ENCODE measurements at regions not wholly inside any gene's neighbourhood (a gene's known extent, or its start where the extent isn't known, plus 50 kb on each side); places are given as distances from the start of the nearest gene placed in this dataset.

DNA sequence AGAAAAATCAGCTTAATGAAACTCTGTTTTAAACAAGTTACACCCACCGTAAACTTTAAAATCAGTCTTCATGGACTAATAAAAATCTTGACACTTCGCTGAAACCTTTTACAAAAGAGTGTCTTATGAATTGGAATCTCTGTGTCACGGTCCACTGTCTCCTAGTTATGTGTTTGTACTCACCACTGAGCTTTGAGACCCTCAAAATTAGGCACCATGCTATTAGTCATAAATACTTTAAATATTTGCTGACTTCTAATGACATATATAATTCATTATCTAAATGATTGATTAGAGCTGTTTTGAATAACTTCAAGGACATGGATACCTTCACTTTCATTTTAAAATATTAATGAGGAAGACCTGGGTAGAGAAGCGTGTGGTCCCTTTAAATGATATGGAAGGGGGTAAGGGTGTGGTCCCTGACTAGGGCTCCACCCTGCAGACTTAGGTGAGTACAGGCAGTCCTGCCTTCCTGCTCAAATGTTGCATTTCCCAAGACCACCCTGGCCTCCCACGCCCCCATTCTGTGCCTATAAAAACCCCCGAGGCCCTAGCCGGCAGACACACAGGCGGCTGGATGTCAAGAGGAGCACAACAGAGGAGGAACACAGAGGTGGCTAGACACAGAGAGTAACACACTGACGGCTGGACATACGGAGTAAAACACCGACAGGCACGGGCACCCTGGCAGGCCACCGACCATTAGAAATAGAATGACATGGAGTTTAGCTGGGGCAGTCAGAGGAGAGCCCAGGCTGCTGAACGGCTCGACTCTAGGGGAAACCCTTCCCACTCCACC lies 179.0 kb upstream of the CDH9 start:
- no peak overlapping the region for H3K27ac ChIP-seq
- H3K9me3 ChIP-seq: peaks cover 0 to 4% of the 10 kb centered on the region in 2 donors
- DNase-seq (ENCODE audit: low spot score in 2 of 2): no peak
- no peak for TF ChIP-seq POLR2AphosphoS5 (IDR thresholded peaks at IDR 0.05)
- TF ChIP-seq POLR2A (IDR thresholded peaks at IDR 0.05): no peak
- TF ChIP-seq, protein P1, sequence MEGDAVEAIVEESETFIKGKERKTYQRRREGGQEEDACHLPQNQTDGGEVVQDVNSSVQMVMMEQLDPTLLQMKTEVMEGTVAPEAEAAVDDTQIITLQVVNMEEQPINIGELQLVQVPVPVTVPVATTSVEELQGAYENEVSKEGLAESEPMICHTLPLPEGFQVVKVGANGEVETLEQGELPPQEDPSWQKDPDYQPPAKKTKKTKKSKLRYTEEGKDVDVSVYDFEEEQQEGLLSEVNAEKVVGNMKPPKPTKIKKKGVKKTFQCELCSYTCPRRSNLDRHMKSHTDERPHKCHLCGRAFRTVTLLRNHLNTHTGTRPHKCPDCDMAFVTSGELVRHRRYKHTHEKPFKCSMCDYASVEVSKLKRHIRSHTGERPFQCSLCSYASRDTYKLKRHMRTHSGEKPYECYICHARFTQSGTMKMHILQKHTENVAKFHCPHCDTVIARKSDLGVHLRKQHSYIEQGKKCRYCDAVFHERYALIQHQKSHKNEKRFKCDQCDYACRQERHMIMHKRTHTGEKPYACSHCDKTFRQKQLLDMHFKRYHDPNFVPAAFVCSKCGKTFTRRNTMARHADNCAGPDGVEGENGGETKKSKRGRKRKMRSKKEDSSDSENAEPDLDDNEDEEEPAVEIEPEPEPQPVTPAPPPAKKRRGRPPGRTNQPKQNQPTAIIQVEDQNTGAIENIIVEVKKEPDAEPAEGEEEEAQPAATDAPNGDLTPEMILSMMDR (IDR thresholded peaks at IDR 0.05): no peak
- H3K36me3 ChIP-seq: no peaks in the 10 kb centered on the region
- no peaks in the 10 kb centered on the region for H3K4me1 ChIP-seq
- no peak overlapping the region for H3K4me3 ChIP-seq
- intact Hi-C loops (cut with DNase I; ENCODE audit: low total_unique reads): no loop called here
- no peaks in the 10 kb centered on the region for H3K27me3 ChIP-seq

DNA sequence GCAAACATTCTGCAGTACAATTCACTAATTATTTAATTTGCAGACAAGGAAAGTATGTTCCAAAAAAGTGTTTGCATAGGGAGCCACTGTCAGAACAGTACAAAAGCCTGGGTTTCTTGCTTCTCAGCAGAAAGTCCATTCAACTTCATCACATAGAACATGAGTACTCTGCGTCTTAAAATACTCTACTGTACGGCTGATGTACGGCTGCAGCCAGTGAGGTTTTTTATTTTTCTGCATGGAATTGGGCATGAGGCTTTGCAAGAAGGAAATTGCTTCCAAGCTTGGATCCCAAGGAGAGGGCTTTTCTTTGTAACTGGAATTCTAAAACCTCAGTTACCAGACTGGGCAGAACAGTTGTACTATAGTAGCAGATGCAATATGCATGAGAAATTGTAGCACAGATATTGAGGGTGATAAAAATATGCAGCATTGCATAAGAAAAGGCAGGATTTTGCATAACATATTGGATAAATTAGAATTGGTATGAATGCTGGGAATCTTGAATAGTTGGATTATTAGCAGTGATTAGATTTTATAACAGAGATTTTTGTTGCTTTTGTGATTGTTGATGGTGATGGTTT lies 178.1 kb upstream of the CDH9 start:
- Histone ChIP-seq H3K27ac (no peak overlapping the region), H3K36me3 (no peaks in the 10 kb centered on the region), H3K4me1 (no peaks in the 10 kb centered on the region), H3K9me3 (peaks cover 0 to 4% of the 10 kb centered on the region in 2 donors), H3K27me3 (no peaks in the 10 kb centered on the region), H3K4me3 (no peak overlapping the region)
- DNase-seq (ENCODE audit: low spot score in 2 of 2): no peak
- intact Hi-C loops (cut with DNase I; ENCODE audit: low total_unique reads): no loop called here
- TF ChIP-seq POLR2AphosphoS5 (IDR thresholded peaks at IDR 0.05) (no peak), POLR2A (IDR thresholded peaks at IDR 0.05) (no peak)
- TF ChIP-seq, protein P1 (IDR thresholded peaks at IDR 0.05): no peak

DNA sequence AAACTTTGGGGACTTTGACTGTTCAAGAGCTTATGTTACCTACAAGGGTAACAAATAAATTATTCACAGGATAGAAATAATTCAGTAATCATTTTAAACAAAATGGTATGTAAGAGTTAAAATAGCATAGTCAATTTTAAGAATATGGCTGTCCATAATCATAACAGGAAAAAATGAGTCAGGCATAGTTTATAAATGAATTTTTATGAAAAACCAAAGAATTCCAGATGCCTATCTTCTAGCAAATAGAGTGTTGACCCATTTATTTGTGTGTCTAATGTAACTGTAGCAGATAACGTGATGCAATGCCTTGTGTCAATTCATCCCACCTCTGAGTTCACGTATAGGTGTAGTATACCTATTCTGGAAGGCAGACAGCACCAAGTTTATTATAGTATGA lies 169.7 kb upstream of the CDH9 start:
- intact Hi-C loops (cut with DNase I; ENCODE audit: low total_unique reads): no loop called here
- TF ChIP-seq, protein P1 (IDR thresholded peaks at IDR 0.05): no peak
- TF ChIP-seq POLR2A (IDR thresholded peaks at IDR 0.05) (no peak), POLR2AphosphoS5 (IDR thresholded peaks at IDR 0.05) (no peak)
- no peak for DNase-seq (ENCODE audit: low spot score in 2 of 2)
- Histone ChIP-seq H3K9me3 (peaks cover 6 to 25% of the 10 kb centered on the region in 2 donors), H3K27ac (no peak overlapping the region), H3K4me1 (no peaks in the 10 kb centered on the region), H3K27me3 (no peaks in the 10 kb centered on the region), H3K4me3 (no peak overlapping the region), H3K36me3 (no peaks in the 10 kb centered on the region)

DNA sequence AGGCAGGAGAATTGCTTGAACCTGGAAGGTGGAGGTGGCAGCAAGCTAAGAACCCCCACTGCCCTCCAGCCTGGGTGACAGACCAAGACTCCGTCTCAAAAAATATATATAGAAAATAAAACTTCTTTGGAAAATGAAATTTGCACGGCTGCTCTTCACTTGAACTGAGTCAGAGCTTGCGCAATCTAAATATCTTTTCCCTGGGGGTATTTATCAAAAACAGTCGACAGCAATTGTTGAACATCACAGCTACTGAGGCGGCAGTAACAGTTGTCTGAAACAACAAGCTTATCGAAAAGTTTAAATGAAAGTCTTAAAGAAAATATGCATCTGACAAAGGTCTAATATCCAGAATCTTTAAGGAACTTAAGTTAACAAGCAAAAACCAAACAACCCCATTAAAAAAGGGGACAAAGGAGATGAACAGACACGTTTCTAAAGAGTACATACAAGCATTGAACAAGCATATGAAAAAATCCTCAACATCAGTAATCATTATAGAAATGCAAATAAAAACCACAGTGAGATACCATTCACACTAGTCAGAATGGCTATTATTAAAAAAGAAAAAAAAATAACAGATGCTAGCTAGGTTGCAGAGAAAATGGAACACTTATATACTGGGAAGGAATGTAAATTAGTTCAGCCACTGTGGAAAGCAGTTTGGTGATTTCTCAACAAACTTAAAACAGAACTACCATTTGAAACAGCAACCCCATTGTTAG lies 153.6 kb upstream of the CDH9 start:
- H3K4me3 ChIP-seq: no peak overlapping the region
- TF ChIP-seq POLR2A (IDR thresholded peaks at IDR 0.05) (no peak), POLR2AphosphoS5 (IDR thresholded peaks at IDR 0.05) (no peak)
- TF ChIP-seq, protein P1 (IDR thresholded peaks at IDR 0.05): no peak
- H3K36me3 ChIP-seq: no peaks in the 10 kb centered on the region
- H3K4me1 ChIP-seq: no peaks in the 10 kb centered on the region
- intact Hi-C loops (cut with DNase I; ENCODE audit: low total_unique reads): no loop called here
- H3K27ac ChIP-seq: no peak overlapping the region
- H3K27me3 ChIP-seq: no peaks in the 10 kb centered on the region
- DNase-seq (ENCODE audit: low spot score in 2 of 2): no peak
- H3K9me3 ChIP-seq: no peaks in the 10 kb centered on the region

DNA sequence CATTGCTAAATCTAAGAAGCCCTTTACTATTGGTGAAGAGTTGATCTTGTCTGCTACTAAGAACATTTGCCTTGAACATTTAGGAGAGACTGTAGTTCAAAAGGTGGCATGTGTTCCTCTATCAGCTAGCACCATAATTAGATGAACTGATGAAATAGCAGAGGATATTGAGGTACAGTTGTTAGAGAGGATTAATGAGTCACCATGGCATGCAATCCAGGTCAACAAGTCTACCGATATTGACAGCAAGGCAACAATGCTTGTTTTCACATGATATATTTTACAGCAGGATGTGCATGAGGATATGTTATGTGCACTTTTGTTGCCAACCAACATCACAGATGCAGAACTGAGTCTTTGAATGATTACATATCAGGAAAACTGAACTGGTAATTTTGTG lies 134.3 kb upstream of the CDH9 start:
- TF ChIP-seq POLR2A (IDR thresholded peaks at IDR 0.05) (no peak), POLR2AphosphoS5 (IDR thresholded peaks at IDR 0.05) (no peak)
- TF ChIP-seq, protein P1 (IDR thresholded peaks at IDR 0.05): no peak
- Histone ChIP-seq H3K4me1 (no peaks in the 10 kb centered on the region), H3K27ac (no peak overlapping the region), H3K36me3 (no peaks in the 10 kb centered on the region), H3K9me3 (no peaks in the 10 kb centered on the region), H3K4me3 (no peak overlapping the region), H3K27me3 (no peaks in the 10 kb centered on the region)
- intact Hi-C loops (cut with DNase I; ENCODE audit: low total_unique reads): no loop called here
- no peak for DNase-seq (ENCODE audit: low spot score in 2 of 2)
